MV-4-11 (cell line): ENCODE measurements at regions not wholly inside any gene's neighbourhood (a gene's known extent, or its start where the extent isn't known, plus 50 kb on each side); places are given as distances from the start of the nearest gene placed in this dataset.

Source experiments
- DNase-seq: peaks from one replicate; lab custom pipeline; 2025; lab: John Stamatoyannopoulos, UW

GRCh38 chr12:31781894-31782540 is 53.2 kb upstream of the AMN1 start:
- DNase-seq: no peak

GRCh38 chr12:31780096-31780495 is 51.3 kb upstream of the AMN1 start:
- no peak for DNase-seq

DNA sequence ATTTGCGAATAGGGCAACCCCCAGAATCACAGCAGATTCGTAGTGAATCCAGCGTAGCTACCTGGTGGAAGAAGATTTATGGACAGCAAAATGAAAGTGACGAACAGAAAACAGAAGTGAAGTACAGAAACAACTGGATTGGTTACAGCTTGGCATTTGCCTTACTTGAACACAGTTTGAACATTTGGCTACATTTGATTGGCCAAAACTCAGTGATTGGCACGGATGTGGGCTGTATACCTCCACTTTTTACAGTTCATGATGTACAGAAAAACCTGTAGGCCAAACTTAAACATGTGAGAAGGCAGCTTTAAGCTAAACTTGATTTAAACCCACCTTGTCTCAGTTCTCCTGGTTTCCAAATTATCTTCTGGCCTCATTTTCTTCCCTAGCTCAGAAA is 49.9 kb upstream of the AMN1 start:
- no peak for DNase-seq
